MM.1S (cell line): ENCODE measurements at regions not wholly inside any gene's neighbourhood (a gene's known extent, or its start where the extent isn't known, plus 50 kb on each side); places are given as distances from the start of the nearest gene placed in this dataset.
A peak's percentile ranks its signal among the peaks of the same experiment; 100 is the strongest.

Experiments used
- DNase-seq: peaks from one replicate; pipeline ENCODE4 v3.0.0-alpha.2; 2015
- H2AFZ ChIP-seq: fragments of 300-600 bp; sonication (generic); 2 replicates; pipeline ENCODE4 v1.6.0; 2016; ENCODE audit warnings: antibody characterized with exemption, low read length
- H3F3A ChIP-seq: fragments of 300-600 bp; sonication (generic); 2 replicates; pipeline ENCODE4 v1.6.1; 2016; ENCODE audit warnings: mild to moderate bottlenecking, antibody characterized with exemption, low read length, moderate library complexity, mixed read lengths; ENCODE audit not compliant: insufficient read depth
- H3K27ac ChIP-seq: fragments of 300-600 bp; sonication (generic); 2 replicates; pipeline ENCODE4 v1.5.1; 2016; ENCODE audit warnings: mild to moderate bottlenecking, low read length
- H3K27me3 ChIP-seq: fragments of 300-600 bp; sonication (generic); replicated peaks from 2 replicates; pipeline ENCODE4 v1.6.0; 2016; ENCODE audit warnings: low read length; ENCODE audit not compliant: insufficient read depth
- H3K36me3 ChIP-seq: fragments of 300-600 bp; sonication (generic); replicated peaks from 2 replicates; pipeline ENCODE4 v1.6.1; 2016; ENCODE audit warnings: mild to moderate bottlenecking, low read length, mixed read lengths; ENCODE audit not compliant: insufficient read depth
- H3K4me1 ChIP-seq: fragments of 300-600 bp; sonication (generic); 2 replicates; pipeline ENCODE4 v1.6.1; 2016; ENCODE audit warnings: low read length, mixed read lengths
- H3K4me2 ChIP-seq: fragments of 300-600 bp; sonication (generic); 2 replicates; pipeline ENCODE4 v1.6.0; 2016; ENCODE audit warnings: low read depth, low read length
- H3K4me3 ChIP-seq: fragments of 300-600 bp; sonication (generic); 2 replicates; pipeline ENCODE4 v1.5.1; 2016; ENCODE audit warnings: low read length, mixed read lengths
- H3K79me2 ChIP-seq: fragments of 300-600 bp; sonication (generic); 2 replicates; pipeline ENCODE4 v1.6.1; 2016; ENCODE audit warnings: mixed run types, low read length, mixed read lengths
- H3K9ac ChIP-seq: fragments of 300-600 bp; sonication (generic); 2 replicates; pipeline ENCODE4 v1.6.1; 2016; ENCODE audit warnings: low read length, mixed read lengths
- H3K9me2 ChIP-seq: fragments of 300-600 bp; sonication (generic); replicated peaks from 2 replicates; pipeline ENCODE4 v1.6.1; 2016; ENCODE audit warnings: mild to moderate bottlenecking, low read length, mixed read lengths; ENCODE audit not compliant: insufficient read depth
- H3K9me3 ChIP-seq: fragments of 300-600 bp; sonication (generic); replicated peaks from 2 replicates; pipeline ENCODE4 v1.6.1; 2016; ENCODE audit warnings: mild to moderate bottlenecking, low read length, mixed read lengths; ENCODE audit not compliant: insufficient read depth
- H4K20me1 ChIP-seq: fragments of 300-600 bp; sonication (generic); 2 replicates; pipeline ENCODE4 v1.6.1; 2016; ENCODE audit warnings: mild to moderate bottlenecking, low read length, moderate library complexity, mixed read lengths; ENCODE audit not compliant: insufficient read depth
- EZH2 ChIP-seq: fragments of 300-600 bp; sonication (generic); optimal IDR thresholded peaks from 2 replicates; pipeline ENCODE3; 2017; ENCODE audit warnings: low read depth, mild to moderate bottlenecking, antibody characterized with exemption, low read length, mixed read lengths
- EZH2phosphoT487 ChIP-seq: fragments of 300-600 bp; sonication (generic); IDR thresholded peaks from 2 replicates; pipeline ENCODE4 v1.6.1; 2018; ENCODE audit warnings: antibody characterized with exemption, low read length
- TF ChIP-seq, protein P1 (sequence below): fragments of 300-600 bp; sonication (generic); IDR thresholded peaks from 2 replicates; pipeline ENCODE4 v1.5.1; 2016; ENCODE audit warnings: antibody characterized with exemption, low read length, mixed read lengths

- peak; percentile 49 for DNase-seq
- Histone ChIP-seq H4K20me1 (no peaks in the 10 kb centered on the region), H3K9ac (no peak overlapping the region), H3K9me3 (no peaks in the 10 kb centered on the region), H3K4me1 (no peaks in the 10 kb centered on the region), H3K27me3 (no peaks in the 10 kb centered on the region), H3F3A (no peaks in the 10 kb centered on the region), H3K36me3 (no peaks in the 10 kb centered on the region), H3K79me2 (no peaks in the 10 kb centered on the region), H3K4me3 (no peak overlapping the region), H3K4me2 (no peak overlapping the region), H2AFZ (no peak overlapping the region), H3K9me2 (no peaks in the 10 kb centered on the region), H3K27ac (no peak overlapping the region; the same call in 1 of the 2 replicates)
- TF ChIP-seq, protein P1, sequence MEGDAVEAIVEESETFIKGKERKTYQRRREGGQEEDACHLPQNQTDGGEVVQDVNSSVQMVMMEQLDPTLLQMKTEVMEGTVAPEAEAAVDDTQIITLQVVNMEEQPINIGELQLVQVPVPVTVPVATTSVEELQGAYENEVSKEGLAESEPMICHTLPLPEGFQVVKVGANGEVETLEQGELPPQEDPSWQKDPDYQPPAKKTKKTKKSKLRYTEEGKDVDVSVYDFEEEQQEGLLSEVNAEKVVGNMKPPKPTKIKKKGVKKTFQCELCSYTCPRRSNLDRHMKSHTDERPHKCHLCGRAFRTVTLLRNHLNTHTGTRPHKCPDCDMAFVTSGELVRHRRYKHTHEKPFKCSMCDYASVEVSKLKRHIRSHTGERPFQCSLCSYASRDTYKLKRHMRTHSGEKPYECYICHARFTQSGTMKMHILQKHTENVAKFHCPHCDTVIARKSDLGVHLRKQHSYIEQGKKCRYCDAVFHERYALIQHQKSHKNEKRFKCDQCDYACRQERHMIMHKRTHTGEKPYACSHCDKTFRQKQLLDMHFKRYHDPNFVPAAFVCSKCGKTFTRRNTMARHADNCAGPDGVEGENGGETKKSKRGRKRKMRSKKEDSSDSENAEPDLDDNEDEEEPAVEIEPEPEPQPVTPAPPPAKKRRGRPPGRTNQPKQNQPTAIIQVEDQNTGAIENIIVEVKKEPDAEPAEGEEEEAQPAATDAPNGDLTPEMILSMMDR, result no peak
- TF ChIP-seq EZH2, result no peak
Measured at GRCh38 chr5:60312098-60312497, 387.9 kb downstream of the DEPDC1B start.

DNA sequence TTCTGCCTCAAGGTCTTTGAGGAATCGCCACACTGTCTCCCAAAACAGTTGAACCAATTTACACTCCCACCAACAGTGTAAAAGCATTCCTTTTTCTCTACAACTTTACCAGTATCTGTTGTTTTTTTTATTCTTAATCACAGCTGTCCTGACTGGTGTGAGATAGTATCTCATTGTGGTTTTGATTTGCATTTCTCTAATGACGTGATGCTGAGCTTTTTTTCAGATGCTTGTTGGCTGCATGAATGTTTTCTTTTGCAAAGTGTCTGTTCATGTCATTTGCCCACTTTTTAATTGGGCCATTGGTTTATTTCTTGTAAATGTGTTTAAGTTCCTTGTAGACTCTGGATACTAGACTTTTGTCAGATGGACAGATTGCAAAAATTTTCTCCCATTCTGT, 400.0 kb downstream of the DEPDC1B start:
- Histone ChIP-seq H2AFZ (no peak overlapping the region), H3K79me2 (no peaks in the 10 kb centered on the region), H3K4me3 (no peak overlapping the region), H3K9me3 (no peaks in the 10 kb centered on the region), H3K9me2 (no peaks in the 10 kb centered on the region), H3F3A (no peaks in the 10 kb centered on the region), H4K20me1 (no peaks in the 10 kb centered on the region), H3K4me1 (no peaks in the 10 kb centered on the region), H3K27ac (no peak overlapping the region), H3K9ac (no peak overlapping the region), H3K36me3 (no peaks in the 10 kb centered on the region), H3K4me2 (no peak overlapping the region), H3K27me3 (no peaks in the 10 kb centered on the region)
- TF ChIP-seq, protein P1, result no peak
- no peak for TF ChIP-seq EZH2
- peak; percentile 28 for DNase-seq

GRCh38 chr5:60297658-60298057, 402.3 kb downstream of the DEPDC1B start:
- no peak overlapping the region for H2AFZ ChIP-seq
- no peak overlapping the region for H3K4me3 ChIP-seq
- H3K9ac ChIP-seq, result no peak overlapping the region
- no peaks in the 10 kb centered on the region for H3K9me3 ChIP-seq
- H3K79me2 ChIP-seq, result no peaks in the 10 kb centered on the region
- no peaks in the 10 kb centered on the region for H4K20me1 ChIP-seq
- TF ChIP-seq, protein P1, result no peak
- TF ChIP-seq EZH2, result no peak
- no peaks in the 10 kb centered on the region for H3F3A ChIP-seq
- no peaks in the 10 kb centered on the region for H3K36me3 ChIP-seq
- no peak overlapping the region for H3K4me2 ChIP-seq
- no peak for DNase-seq
- no peaks in the 10 kb centered on the region for H3K4me1 ChIP-seq
- no peak overlapping the region for H3K27ac ChIP-seq
- no peaks in the 10 kb centered on the region for H3K9me2 ChIP-seq
- H3K27me3 ChIP-seq, result no peaks in the 10 kb centered on the region

DNA sequence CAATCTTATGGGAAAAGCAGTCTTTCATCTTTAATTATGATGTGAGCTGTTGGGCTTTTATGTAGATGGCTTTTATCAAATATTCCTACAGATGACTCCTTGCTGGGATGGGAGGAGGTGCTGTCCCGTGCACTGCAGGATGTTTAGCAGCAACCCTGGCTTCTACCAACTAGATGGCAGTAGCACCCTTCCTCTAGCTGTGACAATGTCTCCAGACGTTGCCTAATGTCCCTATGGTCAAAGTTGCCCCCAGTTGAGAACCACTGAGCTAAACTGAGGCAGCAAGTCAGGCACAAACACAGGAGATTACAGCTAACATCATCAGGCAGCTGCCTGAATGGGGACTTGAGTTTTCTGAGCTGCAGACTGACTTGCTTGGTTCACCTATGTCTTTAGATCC, 401.9 kb upstream of the PDE4D start:
- no peak overlapping the region for H3K9ac ChIP-seq
- H3K9me3 ChIP-seq, result no peaks in the 10 kb centered on the region
- H3K4me3 ChIP-seq, result no peak overlapping the region
- H3K79me2 ChIP-seq, result no peaks in the 10 kb centered on the region
- no peak overlapping the region for H3K4me2 ChIP-seq
- no peaks in the 10 kb centered on the region for H3F3A ChIP-seq
- H3K36me3 ChIP-seq, result no peaks in the 10 kb centered on the region
- no peak overlapping the region for H3K27ac ChIP-seq
- peak; percentile 43 for DNase-seq
- H3K27me3 ChIP-seq, result no peaks in the 10 kb centered on the region
- H2AFZ ChIP-seq, result no peak overlapping the region
- H4K20me1 ChIP-seq, result no peaks in the 10 kb centered on the region
- no peaks in the 10 kb centered on the region for H3K4me1 ChIP-seq
- no peak for TF ChIP-seq EZH2phosphoT487
- TF ChIP-seq, protein P1, result peak; percentile 65
- H3K9me2 ChIP-seq, result no peaks in the 10 kb centered on the region
